ENCODE measurements at regions not wholly inside any gene's neighbourhood (a gene's known extent, or its start where the extent isn't known, plus 50 kb on each side); places are given as distances from the start of the nearest gene placed in this dataset.

DNA sequence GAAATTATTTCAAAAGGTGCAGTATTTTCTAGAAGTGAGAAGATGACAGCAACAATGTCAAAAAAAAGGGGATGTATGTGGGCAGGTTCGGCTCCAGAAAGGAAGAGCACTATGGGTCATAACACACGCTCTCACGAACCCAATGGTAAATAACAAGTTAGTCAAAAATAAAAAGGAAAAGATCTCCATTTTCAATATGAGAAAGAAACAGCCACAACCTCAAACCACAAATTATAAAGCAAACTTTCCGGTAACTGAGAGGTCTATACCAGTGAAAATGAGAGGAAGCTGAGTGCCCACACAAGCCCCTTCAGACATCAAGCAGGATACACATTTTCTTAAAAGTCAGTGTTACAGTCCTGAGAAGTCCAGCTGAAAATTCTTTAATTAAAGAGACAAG, 398.5 kb upstream of the RPS23 start:
- H3K27ac Mint-ChIP-seq = peak overlapping the region; percentile 87
- DNase-seq = peak; percentile 19
- H3K9me3 Mint-ChIP-seq = peaks cover 16% of the 10 kb centered on the region
- H3K4me1 Mint-ChIP-seq = peaks cover 40% of the 10 kb centered on the region
- H3K36me3 Mint-ChIP-seq = peaks cover 29% of the 10 kb centered on the region
- H3K27me3 Mint-ChIP-seq = peaks cover 6% of the 10 kb centered on the region
- peak overlapping the region; percentile 50 for H3K4me3 Mint-ChIP-seq

DNA sequence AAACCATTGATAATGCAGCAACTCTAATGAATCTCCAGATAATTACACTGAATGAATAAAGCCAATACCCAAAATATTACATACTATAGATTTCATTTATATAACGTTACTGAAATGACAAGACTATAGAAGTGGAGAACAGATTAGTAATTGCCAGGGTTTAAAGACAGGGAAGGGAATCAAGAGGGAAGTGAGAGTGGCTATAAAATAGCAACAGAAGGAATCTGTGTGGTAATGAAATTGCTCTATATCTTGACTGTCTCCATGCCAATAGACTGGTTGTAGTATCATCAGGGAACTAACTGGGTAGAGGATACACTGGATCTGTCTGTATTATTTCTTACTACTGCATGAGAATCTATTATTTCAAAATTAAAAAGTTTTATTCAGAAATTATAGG, 396.5 kb upstream of the RPS23 start:
- no peak for DNase-seq
- Mint-ChIP-seq H3K4me1 (peaks cover 41% of the 10 kb centered on the region), H3K27me3 (peaks cover 6% of the 10 kb centered on the region), H3K9me3 (peaks cover 16% of the 10 kb centered on the region), H3K4me3 (no peak overlapping the region), H3K36me3 (peaks cover 29% of the 10 kb centered on the region), H3K27ac (no peak overlapping the region)

DNA sequence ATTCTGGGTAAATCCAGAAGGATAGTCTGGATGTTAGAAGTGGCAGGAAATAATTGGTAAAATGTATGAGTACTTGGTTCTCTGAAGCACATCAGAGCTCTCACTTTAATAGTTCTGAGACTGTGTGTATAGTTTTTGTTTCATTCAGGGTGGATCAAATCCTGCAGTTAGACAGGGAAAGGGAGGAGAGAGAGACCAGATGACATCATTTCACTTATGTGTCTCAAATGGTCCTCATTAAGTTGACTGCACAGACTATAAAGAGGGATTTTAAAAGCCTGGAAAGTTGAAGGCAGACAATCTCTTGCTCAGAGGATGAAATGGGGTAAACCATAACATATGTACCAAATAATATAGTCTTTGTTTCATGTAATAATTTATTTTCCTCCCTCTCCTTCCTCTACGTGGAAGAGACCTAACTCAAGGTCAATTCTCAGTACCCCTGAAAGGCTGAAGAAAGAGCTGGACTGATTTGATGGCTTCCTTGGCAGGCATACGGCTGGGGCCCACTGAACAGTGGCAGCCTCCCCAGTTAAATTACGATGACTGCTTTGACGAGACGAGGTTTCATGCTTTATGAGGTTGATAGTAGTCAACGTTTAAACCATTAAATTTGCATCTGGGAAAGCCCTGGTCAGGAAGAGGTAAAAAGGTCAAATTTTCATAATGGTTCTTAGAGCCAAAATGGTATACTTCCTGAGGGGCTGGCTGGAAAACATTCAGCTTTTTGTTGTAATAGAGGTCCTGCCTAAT, 395.1 kb upstream of the RPS23 start:
- Mint-ChIP-seq H3K9me3 (peaks cover 16% of the 10 kb centered on the region), H3K36me3 (peaks cover 29% of the 10 kb centered on the region), H3K27me3 (peaks cover 6% of the 10 kb centered on the region)

DNA sequence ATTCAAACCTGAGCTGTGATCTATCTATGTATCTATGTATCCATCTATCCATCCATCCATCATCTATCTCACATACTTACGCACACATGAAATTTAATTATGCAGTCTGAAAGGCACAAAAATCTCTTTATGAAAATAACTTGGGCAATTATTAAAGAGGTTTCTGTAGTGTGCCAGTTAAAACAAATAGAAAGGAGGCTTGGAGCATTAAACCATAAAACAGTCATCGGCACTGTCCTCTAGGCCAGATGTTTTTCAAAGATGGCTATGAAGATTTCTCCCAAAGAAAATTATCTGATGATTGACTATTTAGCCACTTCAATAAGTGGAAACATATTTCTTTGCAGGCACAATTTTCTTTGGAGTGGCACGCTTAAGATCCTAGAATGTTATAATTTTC, 392.5 kb upstream of the RPS23 start:
- DNase-seq = no peak
- Mint-ChIP-seq H3K36me3 (peaks cover 13% of the 10 kb centered on the region), H3K4me3 (no peak overlapping the region), H3K9me3 (peaks cover 8% of the 10 kb centered on the region), H3K27ac (no peak overlapping the region), H3K4me1 (peaks cover 25% of the 10 kb centered on the region), H3K27me3 (peaks cover 6% of the 10 kb centered on the region)

More for the DNA sequence above, 395.1 kb upstream of the RPS23 start:
- DNase-seq = peak; percentile 19
- Mint-ChIP-seq H3K4me3 (no peak overlapping the region), H3K4me1 (peaks cover 41% of the 10 kb centered on the region), H3K27ac (no peak overlapping the region)

DNA sequence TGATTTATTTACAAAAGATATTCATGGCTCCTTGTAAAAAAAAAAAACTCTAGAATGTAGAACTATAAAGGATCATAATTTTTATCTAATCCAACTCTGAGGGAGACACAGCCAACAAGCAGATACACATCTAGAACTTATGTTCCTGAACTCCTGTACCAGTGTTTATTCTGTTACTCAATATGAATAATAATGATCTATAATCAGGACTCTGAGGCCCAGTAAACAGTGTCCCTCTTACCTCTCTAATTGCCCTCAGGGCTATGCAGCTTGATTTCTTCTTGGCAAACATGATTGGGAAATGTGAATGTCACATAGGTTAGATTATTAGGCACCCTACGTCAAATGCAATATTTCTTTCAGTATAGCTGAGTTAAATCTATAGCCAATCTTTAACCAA, 391.6 kb upstream of the RPS23 start:
- Mint-ChIP-seq H3K36me3 (peaks cover 13% of the 10 kb centered on the region), H3K4me3 (no peak overlapping the region), H3K27ac (no peak overlapping the region), H3K4me1 (peaks cover 22% of the 10 kb centered on the region), H3K9me3 (peaks cover 7% of the 10 kb centered on the region), H3K27me3 (peaks cover 5% of the 10 kb centered on the region)
- no peak for DNase-seq

DNA sequence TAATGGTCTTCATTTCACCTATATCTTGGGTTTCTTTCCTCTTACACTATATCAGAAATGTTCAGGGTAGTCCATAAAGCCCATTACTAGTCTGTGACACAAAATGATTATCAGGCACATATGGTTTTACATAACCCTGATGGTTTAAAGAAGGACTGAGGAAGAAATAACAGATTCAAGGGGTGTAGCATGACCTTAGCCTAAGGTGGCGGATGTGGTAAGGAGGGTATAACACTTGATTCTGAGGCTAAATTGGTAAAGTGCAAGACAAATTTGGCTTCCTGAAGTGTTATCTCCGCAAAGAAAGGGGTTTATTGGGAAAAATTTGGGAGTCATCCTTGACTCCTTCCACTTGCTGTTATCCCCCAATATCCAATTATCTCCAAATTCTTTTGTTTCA, 388.2 kb upstream of the RPS23 start:
- Mint-ChIP-seq H3K9me3 (no peaks in the 10 kb centered on the region), H3K4me3 (no peak overlapping the region), H3K36me3 (no peaks in the 10 kb centered on the region), H3K27me3 (no peaks in the 10 kb centered on the region), H3K27ac (no peak overlapping the region), H3K4me1 (no peaks in the 10 kb centered on the region)
- no peak for DNase-seq

DNA sequence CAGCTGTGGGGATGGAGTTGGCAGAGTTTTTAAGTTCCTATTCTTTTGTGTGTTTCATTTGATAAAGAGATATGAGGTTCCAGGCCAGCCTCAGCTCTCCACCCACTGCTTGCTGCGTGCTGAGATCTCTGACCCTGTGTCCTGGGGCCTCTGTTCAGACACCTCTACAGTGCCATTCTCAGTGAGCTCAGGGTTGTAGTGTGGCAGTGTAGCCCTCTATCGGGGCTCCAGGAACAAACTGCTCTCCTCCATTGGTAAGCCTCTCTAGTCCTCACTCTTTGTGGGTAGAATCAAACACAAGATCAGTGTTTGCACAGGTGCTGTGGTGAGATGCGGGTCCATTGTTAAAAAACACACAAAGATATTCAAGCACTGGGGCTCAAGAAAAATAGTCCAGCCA, 386.6 kb upstream of the RPS23 start:
- no peaks in the 10 kb centered on the region for H3K4me1 Mint-ChIP-seq
- no peaks in the 10 kb centered on the region for H3K9me3 Mint-ChIP-seq
- H3K27me3 Mint-ChIP-seq = no peaks in the 10 kb centered on the region
- no peak overlapping the region for H3K27ac Mint-ChIP-seq
- H3K36me3 Mint-ChIP-seq = no peaks in the 10 kb centered on the region
- H3K4me3 Mint-ChIP-seq = no peak overlapping the region
- DNase-seq = no peak

DNA sequence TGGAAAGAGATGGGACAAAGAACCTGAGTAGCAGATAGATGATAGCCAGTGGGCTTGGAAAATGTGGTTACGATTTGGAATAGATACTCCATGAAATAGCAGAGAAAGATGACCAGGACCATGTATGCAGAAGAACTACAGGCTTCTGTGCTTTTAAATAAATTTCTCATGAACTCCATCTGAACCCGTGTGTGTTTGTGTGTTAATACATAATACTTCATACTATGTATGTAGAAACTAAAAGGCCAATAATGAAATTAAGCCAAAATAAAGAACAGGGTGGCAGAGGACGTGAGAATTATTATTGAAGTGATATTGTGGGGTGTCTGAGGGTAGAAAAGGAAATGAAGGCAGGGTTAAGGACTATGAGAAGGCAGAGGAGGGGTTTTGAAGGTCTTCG, 385.1 kb upstream of the RPS23 start:
- Mint-ChIP-seq H3K27ac (no peak overlapping the region), H3K4me3 (no peak overlapping the region), H3K36me3 (no peaks in the 10 kb centered on the region), H3K4me1 (no peaks in the 10 kb centered on the region), H3K9me3 (no peaks in the 10 kb centered on the region), H3K27me3 (no peaks in the 10 kb centered on the region)
- DNase-seq = no peak

DNA sequence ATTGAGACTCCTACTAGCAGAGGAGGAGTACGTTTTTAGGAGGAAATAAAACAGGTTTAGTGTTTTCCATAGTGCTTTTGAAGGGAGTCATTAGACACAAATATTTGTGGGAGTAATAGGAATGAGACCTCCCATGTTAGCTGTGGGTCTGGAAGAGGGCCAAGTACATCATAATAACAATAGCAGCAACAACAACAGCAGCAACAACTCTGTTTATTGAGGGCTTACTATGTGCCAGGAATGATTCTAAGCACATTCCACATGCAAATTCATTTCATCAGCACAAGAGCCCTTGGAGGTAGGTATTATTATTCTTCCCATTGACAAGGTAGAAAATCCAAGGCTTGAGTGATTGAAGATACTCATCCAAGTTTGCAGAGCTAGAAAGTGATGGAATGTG, 384.2 kb upstream of the RPS23 start:
- Mint-ChIP-seq H3K4me1 (no peaks in the 10 kb centered on the region), H3K4me3 (no peak overlapping the region), H3K9me3 (no peaks in the 10 kb centered on the region), H3K27ac (no peak overlapping the region), H3K36me3 (no peaks in the 10 kb centered on the region), H3K27me3 (no peaks in the 10 kb centered on the region)
- DNase-seq = no peak

DNA sequence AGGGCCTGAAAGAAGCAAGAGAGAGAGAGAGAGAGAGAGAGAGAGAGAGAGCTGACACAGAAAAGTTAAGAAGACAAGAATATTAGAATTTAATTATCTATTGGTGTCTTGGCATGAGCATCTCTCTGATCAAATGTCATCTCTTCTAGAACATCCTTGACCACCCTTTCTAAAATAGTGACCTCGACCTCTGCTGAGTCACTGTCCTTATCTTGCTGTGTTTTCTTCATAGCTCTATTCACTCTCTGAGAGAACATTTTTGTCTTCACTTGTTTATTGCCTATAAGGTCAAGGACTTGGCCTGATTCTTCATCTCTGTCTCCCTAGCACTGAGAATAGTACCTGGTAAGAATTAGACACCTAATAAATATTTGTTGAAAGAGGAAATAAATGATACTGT, 383.8 kb upstream of the RPS23 start:
- no peak for DNase-seq
- Mint-ChIP-seq H3K36me3 (no peaks in the 10 kb centered on the region), H3K4me3 (no peak overlapping the region), H3K4me1 (peaks cover under 1% of the 10 kb centered on the region), H3K27me3 (no peaks in the 10 kb centered on the region), H3K27ac (no peak overlapping the region), H3K9me3 (no peaks in the 10 kb centered on the region)

DNA sequence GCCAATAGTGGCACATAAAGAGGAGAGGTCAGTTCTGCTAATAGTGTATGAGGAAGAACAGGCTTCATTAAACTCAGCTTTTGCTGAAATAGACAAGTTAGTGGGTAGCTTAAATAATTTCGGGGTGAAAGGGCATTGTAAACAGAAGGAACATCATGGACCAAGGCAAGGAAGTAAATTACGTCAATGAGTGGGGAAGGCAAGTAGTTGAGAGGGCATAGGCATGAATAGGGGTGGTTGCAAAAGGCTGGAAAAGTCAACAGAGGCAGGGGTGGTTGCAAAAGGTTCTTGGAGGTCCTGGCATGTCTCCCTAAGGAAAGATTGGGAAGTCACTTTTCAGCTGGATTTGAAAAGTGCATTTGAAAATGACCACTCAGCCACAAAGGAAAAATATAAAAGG, 383.3 kb upstream of the RPS23 start:
- peaks cover 2% of the 10 kb centered on the region for H3K4me1 Mint-ChIP-seq
- no peaks in the 10 kb centered on the region for H3K36me3 Mint-ChIP-seq
- H3K27me3 Mint-ChIP-seq = no peaks in the 10 kb centered on the region
- H3K9me3 Mint-ChIP-seq = no peaks in the 10 kb centered on the region
- no peak overlapping the region for H3K4me3 Mint-ChIP-seq
- no peak for DNase-seq
- no peak overlapping the region for H3K27ac Mint-ChIP-seq

DNA sequence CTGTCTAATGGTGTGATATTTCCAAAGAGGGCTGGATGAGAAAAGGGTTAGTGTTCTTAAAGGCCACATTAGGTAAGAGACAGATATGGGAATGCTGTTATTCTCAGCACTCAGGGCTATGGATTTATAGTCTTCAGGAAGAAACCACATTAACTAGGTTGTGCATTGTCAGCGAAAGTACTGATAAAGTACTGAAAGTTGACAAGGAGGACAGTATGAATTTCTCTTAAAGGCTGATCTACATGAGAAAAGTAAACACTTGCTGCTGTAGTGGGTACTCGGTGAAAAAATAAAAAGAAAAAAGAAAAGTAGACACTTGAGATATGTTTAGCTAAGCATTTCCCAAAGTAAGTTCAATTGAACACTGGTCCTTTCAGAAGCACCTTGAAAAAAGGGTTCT, 381.0 kb upstream of the RPS23 start:
- H3K9me3 Mint-ChIP-seq = no peaks in the 10 kb centered on the region
- H3K4me3 Mint-ChIP-seq = no peak overlapping the region
- no peak overlapping the region for H3K27ac Mint-ChIP-seq
- peaks cover under 1% of the 10 kb centered on the region for H3K27me3 Mint-ChIP-seq
- peaks cover 2% of the 10 kb centered on the region for H3K4me1 Mint-ChIP-seq
- no peaks in the 10 kb centered on the region for H3K36me3 Mint-ChIP-seq
- no peak for DNase-seq

DNA sequence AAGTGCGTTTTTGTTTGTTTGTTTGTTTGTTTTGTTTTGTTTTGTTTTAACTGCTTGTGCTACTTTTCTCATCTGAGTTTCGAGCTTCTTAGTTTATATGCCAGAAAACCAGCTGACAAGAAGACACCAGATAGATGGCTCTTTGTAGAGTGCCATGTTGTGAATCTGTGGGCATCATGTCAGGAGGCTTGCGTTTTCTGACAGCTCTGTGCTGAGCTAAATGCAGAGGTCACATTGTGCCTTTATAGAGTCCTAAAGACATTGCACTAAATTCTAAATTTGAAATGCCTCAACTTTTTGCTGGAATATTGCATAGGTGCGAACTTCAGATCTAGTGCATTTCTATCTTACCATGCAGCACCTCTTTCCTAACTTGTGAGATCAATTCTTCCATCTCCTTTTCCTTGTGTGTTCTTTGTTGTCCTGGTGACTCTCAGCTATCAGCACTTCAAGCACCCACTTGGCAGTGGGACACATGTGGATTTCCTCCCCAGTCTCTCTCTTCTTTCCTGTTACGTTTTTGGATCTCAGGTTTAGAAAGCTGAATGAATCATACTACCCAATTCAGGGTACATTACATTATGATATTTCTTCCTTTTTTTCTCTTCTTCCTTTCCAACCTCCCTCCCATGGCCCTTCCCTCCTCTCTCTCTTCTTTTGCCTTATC, 379.0 kb upstream of the RPS23 start:
- H3K27ac Mint-ChIP-seq = no peak overlapping the region
- H3K27me3 Mint-ChIP-seq = peaks cover 11% of the 10 kb centered on the region
- no peaks in the 10 kb centered on the region for H3K36me3 Mint-ChIP-seq
- no peak overlapping the region for H3K4me3 Mint-ChIP-seq
- peaks cover 2% of the 10 kb centered on the region for H3K4me1 Mint-ChIP-seq
- DNase-seq = no peak
- no peaks in the 10 kb centered on the region for H3K9me3 Mint-ChIP-seq

DNA sequence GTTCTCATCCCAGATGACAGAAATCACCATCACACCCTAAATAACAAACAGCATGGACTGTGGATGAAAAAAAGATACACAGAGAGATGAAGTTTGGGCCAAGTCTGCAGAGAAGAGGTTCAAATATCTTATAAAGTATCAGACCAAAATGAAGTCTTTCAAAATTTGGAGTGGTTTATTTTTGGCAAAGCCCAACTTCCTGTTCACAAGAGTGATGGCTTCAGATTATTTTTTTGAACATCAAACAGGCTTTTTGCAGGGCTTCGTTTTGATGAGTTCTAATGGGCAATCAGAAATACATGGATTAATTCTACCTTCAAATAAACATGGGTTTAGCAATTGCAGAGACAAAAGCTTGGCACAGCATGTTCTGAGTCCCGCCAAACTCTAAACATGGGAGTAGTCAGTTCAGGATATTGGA, 378.2 kb upstream of the RPS23 start:
- Mint-ChIP-seq H3K4me1 (peaks cover 2% of the 10 kb centered on the region), H3K9me3 (no peaks in the 10 kb centered on the region), H3K27me3 (peaks cover 11% of the 10 kb centered on the region), H3K36me3 (no peaks in the 10 kb centered on the region), H3K4me3 (no peak overlapping the region), H3K27ac (no peak overlapping the region)
- no peak for DNase-seq

DNA sequence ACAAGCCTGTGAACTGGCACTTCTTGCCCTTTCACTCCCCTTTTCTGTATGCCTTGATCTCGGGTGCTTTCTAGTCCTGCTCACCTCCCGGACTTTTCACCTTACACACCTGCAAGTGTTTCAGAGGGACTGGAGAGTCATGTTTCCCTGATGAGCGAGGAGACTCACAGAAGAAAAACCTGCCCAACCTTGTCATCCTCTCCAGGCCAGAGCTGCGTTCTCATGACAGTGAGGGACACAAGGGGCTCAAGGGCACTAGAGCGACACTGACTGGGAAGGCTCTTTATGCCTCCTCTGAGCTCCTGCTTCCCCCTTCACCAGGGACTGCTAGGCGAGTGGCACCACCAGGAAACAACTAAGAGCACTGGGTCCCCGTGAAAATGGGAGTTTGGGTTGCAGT, 376.9 kb upstream of the RPS23 start:
- H3K27ac Mint-ChIP-seq = no peak overlapping the region
- H3K9me3 Mint-ChIP-seq = no peaks in the 10 kb centered on the region
- DNase-seq = no peak
- peaks cover 11% of the 10 kb centered on the region for H3K27me3 Mint-ChIP-seq
- no peaks in the 10 kb centered on the region for H3K36me3 Mint-ChIP-seq
- H3K4me1 Mint-ChIP-seq = peaks cover 2% of the 10 kb centered on the region
- no peak overlapping the region for H3K4me3 Mint-ChIP-seq

DNA sequence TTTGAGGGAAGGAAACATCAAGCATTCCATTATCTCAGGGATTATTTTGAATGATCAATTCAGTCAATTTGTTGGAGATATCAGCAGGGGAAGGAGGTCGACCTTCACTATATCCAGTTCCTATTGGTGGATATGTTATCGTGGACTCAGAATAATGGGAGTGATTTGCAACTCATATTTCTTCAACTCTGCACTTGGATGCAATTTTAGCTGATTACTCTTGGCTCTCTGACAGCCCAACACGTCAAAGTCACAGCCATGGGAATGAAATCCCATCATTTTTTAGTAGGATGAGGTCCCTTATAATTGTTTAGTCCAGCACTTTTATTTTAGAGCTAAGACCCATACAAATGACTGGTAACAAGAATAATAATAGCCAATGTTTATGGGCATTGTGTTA, 371.8 kb upstream of the RPS23 start:
- H3K4me3 Mint-ChIP-seq = no peak overlapping the region
- no peak overlapping the region for H3K27ac Mint-ChIP-seq
- H3K9me3 Mint-ChIP-seq = no peaks in the 10 kb centered on the region
- H3K36me3 Mint-ChIP-seq = no peaks in the 10 kb centered on the region
- DNase-seq = no peak
- no peaks in the 10 kb centered on the region for H3K4me1 Mint-ChIP-seq
- peaks cover 11% of the 10 kb centered on the region for H3K27me3 Mint-ChIP-seq
